ENCODE measurements at regions not wholly inside any gene's neighbourhood (a gene's known extent, or its start where the extent isn't known, plus 50 kb on each side); places are given as distances from the start of the nearest gene placed in this dataset.

- Histone ChIP-seq H3K9me3 (ENCODE audit: control insufficient read depth in 2 of 3, insufficient read depth in 1 of 3, low read length in 3 of 3) (no peaks in the 10 kb centered on the region), H3K36me3 (ENCODE audit: control insufficient read depth in 2 of 3, insufficient read depth in 3 of 3, low read length in 3 of 3) (no peaks in the 10 kb centered on the region), H3K4me1 (ENCODE audit: control insufficient read depth in 2 of 3, insufficient read depth in 2 of 3, low read depth in 1 of 3, low read length in 3 of 3) (no peaks in the 10 kb centered on the region), H3K27me3 (ENCODE audit: control insufficient read depth, insufficient read depth, low read length) (no peaks in the 10 kb centered on the region), H3K27ac (ENCODE audit: low read depth in 2 of 2, low read length in 2 of 2) (no peak overlapping the region), H3K4me3 (ENCODE audit: low read length in 3 of 3) (no peak overlapping the region), H3K9ac (ENCODE audit: low read length in 3 of 3) (no peak overlapping the region)
- FAIRE-seq, result no peak
- no peak for DNase-seq
- intact Hi-C loops (cut with DNase I), result no loop called here
- no peak for TF ChIP-seq CTCF (IDR thresholded peaks at IDR 0.05; ENCODE audit: borderline replicate concordance, extremely low read depth, insufficient read depth)
Observed at GRCh38 chr5:143594902-143595818, 191.7 kb upstream of the NR3C1 start.

GRCh38 chr5:143593723-143594122 lies 190.2 kb upstream of the NR3C1 start:
- H3K9me3 ChIP-seq (ENCODE audit: control insufficient read depth in 2 of 3, insufficient read depth in 1 of 3, low read length in 3 of 3), result no peaks in the 10 kb centered on the region
- no peaks in the 10 kb centered on the region for H3K36me3 ChIP-seq (ENCODE audit: control insufficient read depth in 2 of 3, insufficient read depth in 3 of 3, low read length in 3 of 3)
- no peak for DNase-seq
- H3K9ac ChIP-seq (ENCODE audit: low read length in 3 of 3), result no peak overlapping the region
- H3K27me3 ChIP-seq (ENCODE audit: control insufficient read depth, insufficient read depth, low read length), result no peaks in the 10 kb centered on the region
- intact Hi-C loops (cut with DNase I), result no loop called here
- H3K4me3 ChIP-seq (ENCODE audit: low read length in 3 of 3), result no peak overlapping the region
- H3K27ac ChIP-seq (ENCODE audit: low read depth in 2 of 2, low read length in 2 of 2), result no peak overlapping the region
- H3K4me1 ChIP-seq (ENCODE audit: control insufficient read depth in 2 of 3, insufficient read depth in 2 of 3, low read depth in 1 of 3, low read length in 3 of 3), result no peaks in the 10 kb centered on the region
- TF ChIP-seq CTCF (IDR thresholded peaks at IDR 0.05; ENCODE audit: borderline replicate concordance, extremely low read depth, insufficient read depth), result no peak
- no peak for FAIRE-seq

- Histone ChIP-seq H3K27ac (ENCODE audit: low read depth in 2 of 2, low read length in 2 of 2) (no peak overlapping the region), H3K4me3 (ENCODE audit: low read length in 3 of 3) (no peak overlapping the region), H3K36me3 (ENCODE audit: control insufficient read depth in 2 of 3, insufficient read depth in 3 of 3, low read length in 3 of 3) (no peaks in the 10 kb centered on the region), H3K4me1 (ENCODE audit: control insufficient read depth in 2 of 3, insufficient read depth in 2 of 3, low read depth in 1 of 3, low read length in 3 of 3) (no peaks in the 10 kb centered on the region), H3K9ac (ENCODE audit: low read length in 3 of 3) (no peak overlapping the region), H3K9me3 (ENCODE audit: control insufficient read depth in 2 of 3, insufficient read depth in 1 of 3, low read length in 3 of 3) (no peaks in the 10 kb centered on the region), H3K27me3 (ENCODE audit: control insufficient read depth, insufficient read depth, low read length) (no peaks in the 10 kb centered on the region)
- intact Hi-C loops (cut with DNase I), result no loop called here
- no peak for TF ChIP-seq CTCF (IDR thresholded peaks at IDR 0.05; ENCODE audit: borderline replicate concordance, extremely low read depth, insufficient read depth)
- DNase-seq (no peak), FAIRE-seq (no peak)
Observed at GRCh38 chr5:143592648-143593047, 189.2 kb upstream of the NR3C1 start.

Data from kidney (tissue), 13 donors.